DND-41 (cell line): ENCODE measurements at regions not wholly inside any gene's neighbourhood (a gene's known extent, or its start where the extent isn't known, plus 50 kb on each side); places are given as distances from the start of the nearest gene placed in this dataset.

ENCODE experiments used
- EZH2 ChIP-seq: IDR thresholded peaks from 3 replicates; pipeline ENCODE4 v1.6.1; 2012; ENCODE audit warnings: borderline replicate concordance, low read depth, mild to moderate bottlenecking, moderate library complexity, low read length, inconsistent platforms; ENCODE audit not compliant: severe bottlenecking
- TF ChIP-seq, protein P1 (sequence below): IDR thresholded peaks from 2 replicates; pipeline ENCODE4 v1.5.1; 2012; ENCODE audit warnings: borderline replicate concordance, low read length, moderate library complexity, mild to moderate bottlenecking; ENCODE audit not compliant: poor library complexity, severe bottlenecking; ENCODE audit errors: extremely low read depth

DNA sequence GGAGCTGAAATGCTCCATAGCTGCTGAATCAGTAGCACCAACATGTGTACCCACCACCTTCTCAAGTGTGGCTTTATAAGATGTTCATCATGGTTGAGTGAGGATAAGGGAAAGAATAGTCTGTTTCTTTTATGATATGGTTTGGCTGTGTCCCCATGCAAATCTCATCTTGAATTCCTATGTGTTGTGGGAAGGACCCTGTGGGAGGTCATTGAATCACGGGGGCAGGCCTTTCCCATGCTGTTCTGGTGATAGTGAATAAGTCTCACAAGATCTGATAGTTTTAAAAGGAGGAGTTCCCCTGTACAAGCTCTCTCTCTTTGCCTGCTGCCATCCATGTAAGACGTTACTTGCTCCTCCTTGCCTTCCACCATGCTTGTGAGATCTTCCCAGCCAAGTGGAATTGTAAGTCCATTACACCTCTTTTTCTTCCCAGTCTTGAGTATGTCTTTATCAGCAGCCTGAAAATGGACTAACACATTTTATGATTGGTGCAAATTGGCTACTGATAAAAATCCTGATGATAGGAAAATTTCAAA is 799.9 kb downstream of the TNS3 start:
- TF ChIP-seq, protein P1, sequence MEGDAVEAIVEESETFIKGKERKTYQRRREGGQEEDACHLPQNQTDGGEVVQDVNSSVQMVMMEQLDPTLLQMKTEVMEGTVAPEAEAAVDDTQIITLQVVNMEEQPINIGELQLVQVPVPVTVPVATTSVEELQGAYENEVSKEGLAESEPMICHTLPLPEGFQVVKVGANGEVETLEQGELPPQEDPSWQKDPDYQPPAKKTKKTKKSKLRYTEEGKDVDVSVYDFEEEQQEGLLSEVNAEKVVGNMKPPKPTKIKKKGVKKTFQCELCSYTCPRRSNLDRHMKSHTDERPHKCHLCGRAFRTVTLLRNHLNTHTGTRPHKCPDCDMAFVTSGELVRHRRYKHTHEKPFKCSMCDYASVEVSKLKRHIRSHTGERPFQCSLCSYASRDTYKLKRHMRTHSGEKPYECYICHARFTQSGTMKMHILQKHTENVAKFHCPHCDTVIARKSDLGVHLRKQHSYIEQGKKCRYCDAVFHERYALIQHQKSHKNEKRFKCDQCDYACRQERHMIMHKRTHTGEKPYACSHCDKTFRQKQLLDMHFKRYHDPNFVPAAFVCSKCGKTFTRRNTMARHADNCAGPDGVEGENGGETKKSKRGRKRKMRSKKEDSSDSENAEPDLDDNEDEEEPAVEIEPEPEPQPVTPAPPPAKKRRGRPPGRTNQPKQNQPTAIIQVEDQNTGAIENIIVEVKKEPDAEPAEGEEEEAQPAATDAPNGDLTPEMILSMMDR, result no peak
- no peak for TF ChIP-seq EZH2
